Activated B cell treated with CpG ODN at 0.5 μM for 24 hours (primary cell): ENCODE measurements at regions not wholly inside any gene's neighbourhood (a gene's known extent, or its start where the extent isn't known, plus 50 kb on each side); places are given as distances from the start of the nearest gene placed in this dataset.

Source experiments
- ATAC-seq: fragments of 200-7000 bp; cut with Tn5 transposase; one replicate; pipeline ENCODE4 v1.10.0; 2021; ENCODE audit warnings: low read depth, mild to moderate bottlenecking, moderate library complexity
- CTCF ChIA-PET: fragments of 350-600 bp; sonication (Branson Sonifier 250); formaldehyde crosslinking; loops from one replicate; lab custom pipeline; 2021; ENCODE audit warnings: antibody characterized with exemption; lab: Charles Lee
- POLR2A ChIA-PET: fragments of 350-600 bp; sonication (Branson Sonifier 250); formaldehyde crosslinking; loops from one replicate; lab custom pipeline; 2021; ENCODE audit warnings: antibody characterized with exemption; lab: Charles Lee
- DNase-seq: peaks from one replicate; pipeline ENCODE4 v3.0.0; 2022
- H3K27ac Mint-ChIP-seq: one replicate; pipeline ENCODE4 v1.8.0; 2020; ENCODE audit warnings: mixed read lengths
- H3K27me3 Mint-ChIP-seq: one replicate; pipeline ENCODE4 v1.8.0; 2021; ENCODE audit warnings: mixed read lengths
- H3K36me3 Mint-ChIP-seq: one replicate; pipeline ENCODE4 v1.8.0; 2021; ENCODE audit warnings: low read depth, mixed read lengths
- H3K4me1 Mint-ChIP-seq: one replicate; pipeline ENCODE4 v1.8.0; 2021; ENCODE audit warnings: mixed read lengths
- H3K4me3 Mint-ChIP-seq: one replicate; pipeline ENCODE4 v1.8.0; 2020; ENCODE audit warnings: mild to moderate bottlenecking, mixed read lengths
- H3K9me3 Mint-ChIP-seq: one replicate; pipeline ENCODE4 v1.8.0; 2020; ENCODE audit warnings: mixed read lengths
- CTCF ChIP-seq: fragments of 200-600 bp; IDR thresholded peaks from one replicate; pipeline ENCODE4 v1.8.0; 2022; ENCODE audit warnings: antibody characterized with exemption, mild to moderate bottlenecking
- intact Hi-C: fragments of 100-400 bp; cut with micrococcal nuclease; formaldehyde crosslinking; loops from one replicate; pipeline ENCODE4 v1.15.1; 2024

DNA sequence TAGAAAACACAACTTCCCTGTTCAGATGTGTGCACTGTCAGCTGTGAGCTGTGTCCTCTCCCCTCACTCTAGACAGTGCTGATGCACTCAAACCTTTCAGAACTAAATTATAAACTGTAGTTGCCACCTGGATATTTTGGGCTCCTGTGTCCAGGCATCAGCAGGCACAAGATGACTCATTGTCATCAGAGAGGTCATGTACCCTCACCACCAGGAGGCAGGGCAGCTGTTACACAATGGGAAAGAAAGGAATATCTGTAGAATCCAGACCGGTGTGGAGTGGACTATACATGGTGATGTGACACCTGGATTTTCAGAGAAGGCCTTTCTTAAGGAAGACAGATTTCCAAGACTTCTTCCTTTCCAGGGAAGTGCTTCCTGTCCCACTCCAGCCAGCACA, 854.4 kb upstream of the AGA start:
- Mint-ChIP-seq H3K36me3 (no peaks in the 10 kb centered on the region), H3K4me1 (no peaks in the 10 kb centered on the region), H3K9me3 (peaks cover 4% of the 10 kb centered on the region), H3K27me3 (no peaks in the 10 kb centered on the region), H3K4me3 (no peak overlapping the region), H3K27ac (no peak overlapping the region)
- DNase-seq (no peak), ATAC-seq (no peak)
- intact Hi-C loops: no loop called here
- ChIA-PET POLR2A (no interaction called here), CTCF (no interaction called here)
- no peak for TF ChIP-seq CTCF

- no peaks in the 10 kb centered on the region for H3K27me3 Mint-ChIP-seq
- H3K27ac Mint-ChIP-seq: no peak overlapping the region
- ATAC-seq: no peak
- ChIA-PET POLR2A (no interaction called here), CTCF (no interaction called here)
- H3K36me3 Mint-ChIP-seq: no peaks in the 10 kb centered on the region
- TF ChIP-seq CTCF: no peak
- no peaks in the 10 kb centered on the region for H3K9me3 Mint-ChIP-seq
- intact Hi-C loops: no loop called here
- no peak for DNase-seq
- H3K4me3 Mint-ChIP-seq: no peak overlapping the region
- H3K4me1 Mint-ChIP-seq: no peaks in the 10 kb centered on the region
Observed at GRCh38 chr4:178306565-178306964, 864.3 kb upstream of the AGA start.

- intact Hi-C loops: no loop called here
- ChIA-PET CTCF (no interaction called here), POLR2A (no interaction called here)
- DNase-seq (no peak), ATAC-seq (no peak)
- Mint-ChIP-seq H3K4me3 (no peak overlapping the region), H3K27ac (no peak overlapping the region), H3K27me3 (no peaks in the 10 kb centered on the region), H3K36me3 (no peaks in the 10 kb centered on the region), H3K9me3 (no peaks in the 10 kb centered on the region), H3K4me1 (no peaks in the 10 kb centered on the region)
- no peak for TF ChIP-seq CTCF
Observed at GRCh38 chr4:178309890-178310289, 867.7 kb upstream of the AGA start.

DNA sequence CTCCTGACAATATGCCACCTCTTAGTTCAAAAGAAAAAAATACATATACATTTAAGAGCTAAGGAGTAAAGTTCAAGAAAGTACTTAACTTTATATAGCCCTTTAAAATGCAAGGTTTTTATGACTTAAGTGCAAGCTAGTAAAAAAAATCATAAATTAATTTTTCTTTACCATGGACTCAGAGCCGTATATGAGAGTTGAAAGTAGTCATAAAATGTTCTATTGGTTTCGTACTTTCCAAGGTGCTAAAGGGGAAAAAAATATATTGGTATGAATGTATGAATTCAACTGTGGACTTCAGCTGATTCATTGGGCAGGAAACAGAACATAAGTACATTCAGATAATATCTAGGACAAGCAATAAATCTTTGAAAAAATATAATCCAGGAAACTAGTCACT, 869.8 kb upstream of the AGA start:
- Mint-ChIP-seq H3K36me3 (no peaks in the 10 kb centered on the region), H3K4me3 (no peak overlapping the region), H3K27me3 (no peaks in the 10 kb centered on the region), H3K27ac (no peak overlapping the region), H3K9me3 (no peaks in the 10 kb centered on the region), H3K4me1 (no peaks in the 10 kb centered on the region)
- CTCF ChIA-PET: no interaction called here
- intact Hi-C loops: no loop called here
- POLR2A ChIA-PET: no interaction called here
- no peak for TF ChIP-seq CTCF
- ATAC-seq: no peak
- DNase-seq: no peak

DNA sequence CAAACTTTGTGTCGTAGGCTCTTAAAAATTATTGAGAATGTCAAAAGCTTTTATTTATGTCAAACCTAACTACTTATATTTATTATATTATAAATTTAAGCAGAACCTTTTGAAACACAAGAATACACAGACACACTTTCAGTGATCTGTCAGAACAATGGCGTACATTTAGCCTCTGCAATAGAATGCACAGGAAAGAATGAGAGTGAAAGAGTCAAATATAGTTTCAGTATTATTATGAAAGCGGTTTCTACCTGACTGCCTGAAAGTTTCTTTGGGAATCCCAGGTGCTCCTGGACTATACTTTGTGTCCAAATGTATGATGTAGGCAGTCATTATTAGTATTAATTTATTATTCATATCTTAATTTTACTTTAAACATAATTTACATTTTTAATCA, 872.0 kb upstream of the AGA start:
- Mint-ChIP-seq H3K4me3 (no peak overlapping the region), H3K4me1 (no peaks in the 10 kb centered on the region), H3K27ac (no peak overlapping the region), H3K27me3 (no peaks in the 10 kb centered on the region), H3K9me3 (peaks cover 4% of the 10 kb centered on the region), H3K36me3 (no peaks in the 10 kb centered on the region)
- ChIA-PET POLR2A (no interaction called here), CTCF (no interaction called here)
- ATAC-seq: no peak
- DNase-seq: no peak
- intact Hi-C loops: no loop called here
- no peak for TF ChIP-seq CTCF
